GM21515 (cell line): ENCODE measurements at regions not wholly inside any gene's neighbourhood (a gene's known extent, or its start where the extent isn't known, plus 50 kb on each side); places are given as distances from the start of the nearest gene placed in this dataset.
A peak's percentile ranks its signal among the peaks of the same experiment; 100 is the strongest.

Experiments used
- ATAC-seq: cut with Tn5 transposase; IDR thresholded peaks from one replicate; pipeline ENCODE4 v1.9.1; 2021; ENCODE audit not compliant: unreplicated experiment

DNA sequence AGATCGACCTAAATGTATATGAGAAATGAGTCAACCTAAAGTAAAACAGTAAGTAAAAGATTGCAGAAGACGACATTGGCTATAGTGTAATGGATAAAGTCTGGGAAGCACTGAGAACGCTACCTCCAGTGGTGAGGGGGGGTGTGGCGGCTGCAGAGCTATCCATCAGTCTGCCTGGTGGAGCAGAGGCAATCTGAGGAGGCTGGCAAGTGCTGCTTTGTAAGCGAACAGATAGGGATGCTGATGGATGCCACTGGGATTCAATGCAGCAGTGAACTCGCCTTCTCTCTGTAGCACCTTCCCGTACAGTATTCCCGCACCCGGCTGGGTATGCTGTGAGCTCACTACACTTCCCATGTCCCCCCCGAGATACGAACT lies 261.5 kb downstream of the NSG2 start:
- ATAC-seq = no peak

DNA sequence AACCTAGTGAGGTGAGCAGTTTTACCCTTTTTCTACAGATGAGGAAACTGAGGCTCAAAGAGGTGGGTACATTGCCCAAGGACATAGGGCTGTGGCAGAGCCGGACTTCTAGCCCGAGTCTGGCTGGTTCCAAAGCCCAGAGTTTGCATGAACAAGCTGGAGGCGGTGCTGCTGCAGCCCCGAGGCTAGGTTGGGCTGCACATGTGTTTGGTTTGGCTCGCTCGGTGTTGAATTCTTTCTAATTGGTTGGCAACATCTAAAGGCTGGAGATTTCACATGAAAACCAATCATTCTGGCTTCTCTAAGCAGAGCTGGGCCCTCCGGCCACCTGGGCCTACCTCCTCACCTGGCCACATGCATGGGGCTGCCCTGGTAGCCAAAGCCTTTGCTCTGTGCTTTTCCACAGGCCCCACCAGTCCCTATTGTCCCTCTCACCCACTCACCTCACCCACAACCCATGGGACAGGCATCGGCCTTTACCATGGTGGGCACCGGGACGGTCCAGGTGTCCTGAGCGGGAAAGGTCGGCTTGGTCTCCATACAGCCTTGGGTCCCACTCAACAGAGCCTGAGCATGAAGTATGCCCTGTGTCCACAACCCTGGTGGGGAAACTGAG lies 262.3 kb downstream of the NSG2 start:
- no peak for ATAC-seq

DNA sequence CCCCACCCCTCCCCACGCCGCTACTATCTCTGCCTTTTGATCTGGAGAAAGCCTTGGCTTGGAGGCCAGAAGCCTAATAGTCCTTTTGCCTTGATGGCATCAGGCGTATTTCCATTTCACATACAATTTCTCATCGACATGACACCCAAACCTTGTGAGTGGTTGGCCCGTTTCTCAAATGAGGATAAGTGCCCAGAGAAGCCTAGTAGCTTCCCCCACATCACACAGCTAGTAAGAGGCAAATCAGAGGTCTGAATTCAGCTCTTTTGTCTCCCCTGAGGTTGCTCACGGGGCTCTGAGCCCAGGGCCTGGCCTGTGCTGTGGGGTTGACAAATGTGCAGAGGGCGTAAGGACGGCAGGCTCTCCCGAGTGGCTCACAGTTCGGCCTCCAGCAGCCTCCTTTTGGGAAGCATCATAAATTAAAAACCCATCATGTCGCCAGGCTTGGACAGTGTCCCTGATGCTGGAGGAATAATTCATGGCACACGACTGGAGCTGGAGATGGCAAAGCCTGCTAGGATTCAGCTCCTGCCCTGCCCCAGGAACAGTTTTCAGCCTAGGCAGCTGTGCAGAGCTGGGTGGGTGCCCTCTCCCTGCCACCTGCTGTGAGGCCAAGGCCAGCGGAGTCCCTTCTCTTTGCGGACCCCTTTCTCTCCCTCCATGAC lies 263.8 kb downstream of the NSG2 start:
- no peak for ATAC-seq

DNA sequence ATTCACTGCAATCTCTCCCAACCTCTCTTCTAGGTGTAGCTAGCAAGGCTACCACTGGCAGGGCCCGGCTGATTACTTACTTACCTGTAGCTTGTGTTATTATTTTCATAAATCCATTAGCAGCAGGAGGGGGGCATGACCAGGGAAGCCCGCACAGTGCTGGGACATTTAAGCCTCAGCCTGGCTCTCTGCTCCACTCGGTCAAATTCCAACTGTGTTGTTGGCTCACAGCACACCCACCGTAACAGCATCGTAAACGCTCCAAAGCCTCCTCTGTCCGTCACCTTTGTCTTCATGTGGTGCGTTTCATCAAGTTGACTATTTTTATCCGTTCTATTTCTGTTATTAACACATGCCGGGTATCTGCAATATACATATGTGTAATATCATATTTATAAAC lies 264.7 kb downstream of the NSG2 start:
- no peak for ATAC-seq

DNA sequence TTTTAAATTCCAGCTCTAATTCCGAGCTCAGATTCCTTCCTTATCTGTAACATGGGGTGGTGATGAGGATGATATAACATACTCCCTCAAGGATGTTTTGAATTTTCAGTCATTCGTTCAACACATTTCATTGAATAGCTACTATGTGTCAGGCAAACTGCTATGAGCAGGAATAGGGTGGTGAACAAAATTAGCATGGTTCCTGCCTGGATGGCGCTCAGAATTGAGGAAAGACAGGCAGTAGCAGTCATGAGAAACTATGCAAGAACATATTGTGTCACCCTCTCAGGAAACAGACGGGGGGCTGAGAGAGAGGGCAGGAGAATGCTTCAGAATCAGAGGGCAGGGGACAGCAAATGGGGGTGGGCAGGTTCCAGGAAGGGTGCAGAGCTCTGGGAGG lies 265.2 kb downstream of the NSG2 start:
- ATAC-seq = no peak

DNA sequence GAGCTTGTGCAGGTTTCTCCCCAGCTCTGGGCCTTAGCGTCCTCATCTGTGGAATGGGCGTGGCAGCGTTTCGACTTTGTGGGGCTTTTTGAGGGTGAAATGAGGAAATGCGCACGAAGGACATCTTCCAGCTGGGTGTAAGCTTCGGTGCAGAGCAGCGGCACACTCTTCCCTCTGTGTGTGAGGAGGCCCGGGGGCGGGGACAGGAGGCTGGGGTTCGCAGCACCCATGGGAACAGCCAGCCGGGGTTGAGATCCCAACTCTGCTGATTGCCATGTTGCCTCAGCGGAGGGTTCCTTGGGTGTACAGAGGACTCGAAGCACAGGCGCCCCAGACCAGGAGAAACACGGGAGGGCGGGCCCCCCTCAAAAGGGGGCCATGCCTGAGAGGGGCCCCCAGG lies 265.6 kb downstream of the NSG2 start:
- no peak for ATAC-seq

DNA sequence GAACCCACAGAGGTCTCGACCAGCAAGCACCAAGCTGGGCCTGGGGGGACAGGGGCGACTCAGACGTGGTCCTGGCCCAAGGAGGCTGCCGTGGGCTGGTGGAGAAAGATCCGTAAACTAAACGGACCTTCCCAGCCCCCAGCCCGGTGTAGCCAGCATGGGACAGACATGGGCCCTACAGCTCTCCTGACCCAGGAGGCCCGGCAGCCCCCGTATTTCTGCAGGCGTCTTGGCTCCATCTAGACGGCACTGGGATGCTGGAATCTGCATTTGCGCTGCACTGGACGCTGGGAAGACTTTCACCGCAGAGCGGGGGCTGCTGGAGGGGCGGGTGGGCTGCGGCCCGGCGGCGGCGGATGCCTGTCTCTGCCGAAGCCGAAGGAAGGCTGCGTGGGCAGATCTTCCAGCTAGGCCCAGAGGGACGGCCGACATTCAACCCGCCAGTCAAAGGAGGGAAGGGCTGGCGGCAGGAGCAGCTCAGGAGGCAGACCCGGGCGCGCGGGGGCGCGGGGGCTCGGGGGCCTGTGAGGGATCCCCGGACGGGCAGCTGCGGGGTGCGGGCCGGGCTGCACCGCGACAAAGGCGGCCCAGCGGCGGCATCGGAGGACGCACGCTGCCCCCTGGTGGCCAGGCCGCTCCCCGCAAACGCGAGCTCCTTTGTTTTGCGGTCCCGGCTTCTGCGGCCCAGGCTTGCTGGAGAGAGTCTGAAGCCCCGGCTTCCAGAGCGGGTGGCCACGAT lies 266.2 kb downstream of the NSG2 start:
- ATAC-seq = peak; percentile 78

DNA sequence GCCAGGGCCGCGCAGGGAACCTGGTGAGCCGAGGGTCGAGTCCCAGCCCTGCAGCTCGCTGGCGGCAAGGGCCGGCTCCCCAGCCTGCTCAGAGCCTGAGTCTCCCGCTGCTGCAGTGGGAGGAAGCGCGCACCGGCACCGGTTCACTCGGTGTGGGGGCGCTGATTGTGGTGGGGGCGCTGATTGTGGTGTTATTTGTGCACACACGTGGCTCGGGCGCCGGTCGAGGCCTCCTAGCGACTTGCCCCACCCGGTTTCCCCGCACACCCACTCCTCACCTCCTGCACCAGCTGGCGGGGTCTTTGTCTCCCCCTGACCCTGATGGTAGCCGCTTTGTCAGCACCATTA lies 266.7 kb downstream of the NSG2 start:
- no peak for ATAC-seq

DNA sequence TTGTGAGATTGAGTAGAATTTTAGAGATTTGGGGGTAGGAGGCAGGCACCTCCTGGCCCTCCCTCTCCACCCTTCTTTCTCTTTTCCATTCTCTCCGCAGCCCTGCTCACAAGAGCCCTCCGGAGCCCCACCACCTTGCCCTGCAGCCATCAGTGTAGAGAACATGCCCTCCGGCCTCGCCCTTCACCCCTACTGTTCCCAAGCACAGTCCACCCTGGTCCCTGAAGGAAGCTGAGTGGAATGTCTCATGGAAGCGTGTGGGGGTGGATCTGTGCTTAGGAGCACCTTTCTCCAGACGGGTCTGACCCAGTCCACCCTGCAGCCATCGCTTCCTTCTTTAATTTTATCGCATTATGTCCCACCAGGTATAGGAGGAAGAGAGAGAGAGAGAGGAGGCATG lies 267.1 kb downstream of the NSG2 start:
- ATAC-seq = no peak

DNA sequence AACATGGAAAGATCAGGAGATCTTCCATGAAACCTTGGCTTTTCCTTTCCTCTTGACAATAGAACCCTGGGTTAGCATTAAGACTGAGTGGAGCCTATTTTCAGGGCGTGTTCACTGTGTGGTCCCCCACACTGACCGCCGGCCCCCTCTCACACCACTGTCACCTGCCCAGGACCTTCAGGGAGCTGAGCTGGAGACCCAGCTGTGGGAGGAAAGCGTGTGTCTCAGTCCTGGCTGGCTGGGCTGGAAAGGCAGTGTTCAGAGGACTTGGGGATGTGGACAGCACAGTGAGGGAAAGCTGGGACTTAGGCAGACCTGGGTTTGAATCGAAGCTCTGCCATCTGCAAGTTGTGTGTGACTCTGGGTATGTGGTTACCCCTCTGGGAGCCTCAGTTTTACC lies 268.1 kb downstream of the NSG2 start:
- no peak for ATAC-seq

DNA sequence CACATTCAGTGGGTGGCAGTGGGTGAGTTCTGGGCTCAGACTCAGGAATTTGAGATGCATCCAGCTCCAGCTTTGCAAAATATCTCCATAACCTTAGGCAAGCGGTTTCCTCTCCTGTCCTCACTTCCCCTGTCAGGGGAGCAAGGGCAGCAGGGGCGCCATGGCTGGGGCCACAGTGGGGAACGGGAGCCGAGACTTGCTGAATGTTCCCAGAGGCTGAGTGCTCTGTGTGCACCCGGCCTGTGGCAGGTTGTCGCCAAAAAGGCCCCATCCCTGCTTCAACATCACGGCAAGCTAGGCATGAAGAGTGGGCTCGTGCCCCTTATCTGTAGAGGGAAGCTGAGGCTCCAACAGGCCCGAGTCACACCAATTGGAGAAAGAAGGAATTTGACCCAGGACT lies 268.8 kb downstream of the NSG2 start:
- ATAC-seq = no peak

DNA sequence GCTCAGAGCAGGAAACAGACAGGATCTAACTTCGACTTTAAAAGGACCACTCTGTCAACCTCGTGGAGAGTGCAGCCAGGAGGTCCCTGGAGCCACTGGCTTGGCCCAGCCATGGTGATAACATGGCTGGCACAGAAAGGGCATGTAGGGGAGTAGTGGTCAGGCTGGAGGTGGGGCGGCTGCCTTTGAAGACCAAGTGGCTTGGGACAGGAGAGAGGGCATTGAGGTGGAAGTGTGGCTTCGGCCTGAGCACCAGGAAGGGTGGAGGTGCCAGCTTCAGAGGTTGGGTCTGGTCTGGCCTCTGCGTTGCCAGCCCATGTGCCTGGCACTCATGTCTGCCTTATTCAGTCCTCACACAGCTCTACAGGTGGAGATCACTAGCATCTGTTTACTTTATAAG lies 270.0 kb downstream of the NSG2 start:
- no peak for ATAC-seq

DNA sequence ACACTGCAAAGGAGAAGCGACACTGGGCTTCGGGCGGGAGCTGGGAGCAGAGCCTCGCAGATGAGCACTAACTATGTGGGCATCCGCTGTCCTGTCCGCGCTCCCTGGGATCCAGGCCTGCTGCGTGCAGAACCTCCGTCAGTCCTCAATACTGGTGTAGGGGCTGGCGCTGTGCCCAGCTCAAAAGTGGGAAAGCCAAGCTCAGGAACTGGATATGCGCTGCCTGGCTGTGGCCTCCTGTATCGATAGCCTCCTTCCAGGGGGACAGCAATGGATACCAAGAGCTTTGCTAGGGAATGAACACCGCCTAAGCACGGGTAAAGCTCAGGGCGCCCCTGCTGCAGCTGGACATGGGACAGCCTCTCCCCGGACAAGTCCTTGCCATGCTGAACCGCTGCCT lies 270.4 kb downstream of the NSG2 start:
- no peak for ATAC-seq

DNA sequence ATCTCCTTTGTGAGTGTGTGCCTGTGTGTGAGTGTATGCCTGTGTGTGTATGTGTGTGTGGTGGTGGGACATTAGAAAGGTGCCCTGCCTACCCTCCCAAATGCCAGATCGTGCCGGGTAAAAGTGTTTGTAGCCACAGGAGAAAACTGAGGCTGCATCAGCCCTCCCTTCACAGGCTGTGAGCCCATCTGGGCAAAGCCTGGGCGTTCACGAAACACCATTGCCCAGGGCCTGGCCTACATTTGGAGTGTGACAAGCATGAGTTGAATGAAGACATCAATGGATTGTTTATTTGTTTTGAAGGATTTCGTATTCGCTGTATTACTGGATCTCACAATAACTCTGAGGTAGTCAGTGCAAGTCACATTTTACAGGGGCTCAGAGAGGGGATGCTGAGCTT lies 270.8 kb downstream of the NSG2 start:
- ATAC-seq = no peak

DNA sequence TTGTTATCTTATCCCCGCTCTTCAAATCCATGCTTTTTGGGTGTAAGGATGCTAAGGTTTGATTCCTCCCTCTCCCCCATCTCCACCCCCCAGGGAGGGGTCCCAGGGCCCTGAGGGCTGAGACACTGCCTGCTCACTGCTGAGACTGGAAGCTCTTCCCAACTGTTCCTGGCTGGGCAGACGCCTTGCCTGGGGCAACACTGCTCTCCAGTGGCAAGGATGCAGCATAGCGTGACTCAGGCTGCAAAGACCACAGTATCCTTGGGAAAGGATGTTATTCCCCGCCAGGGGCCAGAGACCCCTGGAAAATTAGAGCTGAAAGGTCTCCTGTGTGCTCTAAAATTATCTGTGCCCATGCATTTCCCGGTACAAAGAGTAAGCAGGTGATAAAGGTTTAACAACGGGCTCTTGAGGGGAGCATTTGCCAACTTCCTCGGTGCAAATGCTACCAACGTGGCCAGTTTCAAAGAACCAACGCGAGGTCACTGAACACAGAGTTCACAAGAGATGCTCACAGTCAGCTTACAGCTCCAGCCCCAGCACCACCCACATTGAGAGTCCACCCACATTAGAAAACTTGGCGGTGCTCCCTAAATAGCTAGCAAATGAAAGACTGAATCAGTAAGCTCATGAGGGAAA lies 271.9 kb downstream of the NSG2 start:
- ATAC-seq = no peak

DNA sequence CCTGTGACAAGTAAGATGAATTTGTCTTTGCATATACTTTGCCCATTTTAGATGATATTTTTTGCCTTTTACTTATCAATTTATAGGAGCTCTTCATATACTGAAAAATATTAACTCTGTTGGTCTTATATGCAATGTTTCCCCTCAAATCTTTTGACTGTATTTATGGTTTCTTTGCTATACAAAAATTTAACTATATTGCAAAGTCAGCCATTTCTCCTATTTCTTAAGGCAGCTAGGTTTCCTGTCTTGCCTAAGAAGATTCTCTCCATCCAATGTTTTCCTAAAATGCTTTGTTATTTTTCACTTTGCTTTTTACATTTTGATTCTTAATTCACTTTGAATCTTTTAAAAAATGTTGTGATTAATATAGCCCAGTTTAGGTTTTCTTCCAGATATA lies 273.1 kb downstream of the NSG2 start:
- ATAC-seq = no peak

DNA sequence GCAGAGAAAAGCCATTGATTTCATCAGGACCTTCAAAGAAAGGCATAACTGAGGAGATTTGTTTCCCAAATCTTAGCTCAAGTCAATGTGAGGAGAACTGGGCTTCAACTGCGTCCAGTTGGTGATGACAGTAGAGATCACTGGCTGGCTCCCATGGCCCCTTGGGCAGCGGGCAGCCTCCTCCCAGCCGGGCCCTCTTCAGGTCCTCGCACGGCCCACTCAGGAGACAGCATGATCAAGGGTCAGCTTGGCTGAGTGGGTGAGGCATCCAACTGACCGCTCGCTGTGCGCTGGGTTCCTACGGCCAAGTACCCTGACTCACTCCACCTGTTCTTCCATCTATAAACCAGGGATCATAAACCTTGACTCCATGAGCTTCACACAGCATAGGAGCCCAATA lies 274.0 kb downstream of the NSG2 start:
- no peak for ATAC-seq

DNA sequence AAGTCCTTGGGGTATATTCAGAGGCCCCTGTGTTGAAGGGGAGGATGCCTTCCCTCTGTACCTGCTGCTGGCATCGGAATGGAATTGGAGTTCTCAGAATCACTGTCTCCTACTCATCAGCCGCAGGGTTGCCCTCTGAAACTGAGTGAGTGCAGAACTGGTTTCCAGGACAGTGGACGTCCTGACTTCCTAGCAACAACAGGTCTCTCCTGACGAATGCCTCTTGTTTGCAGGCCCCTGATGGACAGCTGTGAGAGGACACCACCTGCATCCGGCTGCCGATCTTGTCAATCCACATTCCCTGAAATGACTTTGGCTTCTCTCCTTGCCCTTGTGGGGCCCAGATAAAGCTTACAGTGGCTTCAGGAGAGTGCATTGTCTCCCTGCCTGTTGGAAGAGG lies 274.5 kb downstream of the NSG2 start:
- ATAC-seq = no peak

DNA sequence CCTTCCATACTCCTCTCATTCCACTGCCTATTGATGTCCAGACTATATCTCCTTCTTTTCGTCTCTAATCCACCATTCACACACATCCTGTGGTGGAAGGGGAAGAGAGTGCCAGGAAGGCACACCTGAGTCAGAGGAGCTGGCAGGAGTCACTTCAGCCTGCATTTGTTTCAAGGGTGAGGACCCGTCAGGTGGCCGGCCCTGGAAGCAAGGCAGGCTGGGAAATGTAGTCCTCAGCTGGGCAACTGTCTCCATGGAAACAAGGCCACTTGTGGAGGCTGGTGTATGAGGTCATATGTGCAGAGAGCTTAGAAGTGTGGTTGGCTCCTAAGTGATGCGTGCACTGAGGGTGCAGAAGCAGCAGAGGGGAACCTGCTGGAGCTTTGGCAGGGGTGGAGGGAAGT lies 278.4 kb downstream of the NSG2 start:
- peak; percentile 65 for ATAC-seq

DNA sequence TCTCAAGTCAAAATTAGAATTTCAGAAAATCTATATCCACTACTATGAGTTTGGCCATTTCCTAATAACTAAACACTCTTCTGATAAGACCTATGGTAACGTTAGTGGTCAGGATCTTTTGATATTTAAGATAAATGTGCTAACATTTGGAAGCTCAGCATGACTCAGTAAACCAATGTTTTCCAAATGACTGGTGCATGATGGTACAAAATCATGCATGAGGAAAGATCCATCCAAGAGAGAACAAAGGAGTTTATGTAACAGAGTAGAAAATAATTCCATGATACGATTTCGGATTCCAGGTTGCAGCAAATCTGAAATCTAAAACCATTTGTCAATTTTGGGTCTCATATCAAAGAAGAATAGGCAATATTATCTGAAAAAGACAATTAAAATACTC lies 279.2 kb downstream of the NSG2 start:
- ATAC-seq = no peak

DNA sequence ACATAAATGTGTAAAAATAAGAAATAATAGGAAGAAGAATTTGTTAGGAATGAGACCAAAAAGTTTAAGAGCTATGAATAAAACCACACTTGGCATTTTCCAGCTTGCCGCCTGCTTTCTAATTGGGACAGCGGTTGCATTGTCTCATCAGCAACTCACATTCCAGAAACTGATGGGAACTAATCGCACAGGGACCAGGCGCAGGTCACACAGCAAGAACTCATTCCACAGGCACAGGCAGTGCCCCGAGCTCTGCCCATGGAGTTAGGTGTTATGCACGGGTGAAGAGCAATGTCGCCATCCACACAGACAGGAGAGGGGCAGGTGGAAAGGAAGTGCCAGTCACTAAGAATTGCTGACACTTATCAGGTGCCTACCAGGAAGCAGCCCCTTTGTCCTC lies 279.9 kb downstream of the NSG2 start:
- no peak for ATAC-seq

DNA sequence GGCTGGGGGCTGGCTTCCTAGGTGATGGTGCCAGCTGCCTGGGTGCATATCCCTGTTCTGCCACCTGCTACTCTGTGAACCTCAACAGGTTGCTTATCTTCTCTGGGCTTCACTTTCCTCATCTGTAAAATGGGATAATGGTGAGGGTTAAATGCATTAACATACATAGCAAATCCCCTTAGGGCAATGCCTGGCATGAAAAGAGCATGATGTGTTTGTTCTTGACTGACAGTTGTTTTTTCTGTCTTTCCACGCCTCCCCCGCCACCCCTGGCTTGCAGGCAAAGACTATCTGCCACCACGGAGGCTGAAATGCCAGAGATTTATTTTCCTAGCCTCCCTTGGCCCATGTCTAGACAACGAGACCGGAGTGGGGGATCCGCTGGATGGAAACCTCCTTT lies 280.5 kb downstream of the NSG2 start:
- ATAC-seq = no peak
